HCT116 (cell line): ENCODE measurements at regions not wholly inside any gene's neighbourhood (a gene's known extent, or its start where the extent isn't known, plus 50 kb on each side); places are given as distances from the start of the nearest gene placed in this dataset.

Source experiments
- CEBPB ChIP-seq: IDR thresholded peaks from 2 replicates; pipeline ENCODE4 v1.6.1; 2012; ENCODE audit warnings: low read depth
- CTCF ChIP-seq, 3 experiments: fragments of 200-600 bp in 1 of 3; sonication (generic) in 1 of 3; IDR thresholded peaks in 2 of 3; conservative IDR thresholded peaks in 1 of 3; 2 replicates each; pipeline ENCODE4 v1.5.1; 2012 to 2017; ENCODE audit warnings: low read depth in 2 of 3, low read length in 2 of 3, antibody characterized with exemption in 1 of 3, borderline replicate concordance in 1 of 3, control low read depth in 1 of 3, mild to moderate bottlenecking in 1 of 3, mixed read lengths in 1 of 3, mixed run types in 1 of 3, moderate library complexity in 1 of 3; ENCODE audit not compliant: insufficient read depth in 1 of 3
- EZH2 ChIP-seq: fragments of 200-600 bp; sonication (generic); IDR thresholded peaks from 2 replicates; pipeline ENCODE4 v1.6.1; 2017; ENCODE audit warnings: antibody characterized with exemption, mixed run types
- EZH2phosphoT487 ChIP-seq: fragments of 200-600 bp; IDR thresholded peaks from 2 replicates; pipeline ENCODE4 v1.6.1; 2018; ENCODE audit warnings: antibody characterized with exemption, borderline replicate concordance
- MAX ChIP-seq: IDR thresholded peaks from 2 replicates; pipeline ENCODE4 v1.6.1; 2012
- POLR2A ChIP-seq: IDR thresholded peaks from 2 replicates; pipeline ENCODE4 v1.7.0; 2011; ENCODE audit warnings: borderline replicate concordance; ENCODE audit not compliant: insufficient read depth, insufficient read length; ENCODE audit errors: extremely low read depth
- RAD21 ChIP-seq: IDR thresholded peaks from 2 replicates; pipeline ENCODE4 v1.6.1; 2012; ENCODE audit warnings: low read depth, mild to moderate bottlenecking
- REST ChIP-seq: IDR thresholded peaks from 2 replicates; pipeline ENCODE4 v1.6.1; 2012; ENCODE audit warnings: low read depth
- SIN3A ChIP-seq: IDR thresholded peaks from 2 replicates; pipeline ENCODE4 v1.6.1; 2012; ENCODE audit warnings: low read depth
- SP1 ChIP-seq: IDR thresholded peaks from 2 replicates; pipeline ENCODE4 v1.6.1; 2012; ENCODE audit warnings: low read depth
- TCF7L2 ChIP-seq: IDR thresholded peaks from 2 replicates; pipeline ENCODE4 v1.7.0; 2011; ENCODE audit warnings: borderline replicate concordance, inconsistent platforms; ENCODE audit not compliant: insufficient read depth, insufficient read length; ENCODE audit errors: extremely low read depth
- YY1 ChIP-seq: IDR thresholded peaks from 2 replicates; pipeline ENCODE4 v1.6.1; 2011; ENCODE audit warnings: low read length, low read depth, moderate library complexity, mild to moderate bottlenecking; ENCODE audit not compliant: insufficient replicate concordance; ENCODE audit errors: extremely low read depth
- ZBTB33 ChIP-seq: IDR thresholded peaks from 2 replicates; pipeline ENCODE4 v1.6.1; 2011; ENCODE audit warnings: mild to moderate bottlenecking, low read length, moderate library complexity; ENCODE audit not compliant: insufficient replicate concordance; ENCODE audit errors: extremely low read depth
- ZFX ChIP-seq: fragments of 450-650 bp; IDR thresholded peaks from 2 replicates; pipeline ENCODE4 v1.6.1; 2017

GRCh38 chr2:52532956-52533355 lies 1234.6 kb upstream of the CHAC2 start:
- TF ChIP-seq CTCF (IDR thresholded peaks at IDR 0.05 in 2 of 3, conservative IDR thresholded peaks at IDR 0.05 in 1 of 3; ENCODE audit: borderline replicate concordance in 1 of 3, insufficient read depth in 1 of 3, low read depth in 2 of 3, low read length in 2 of 3) (no peak), EZH2 (no peak), MAX (no peak), RAD21 (no peak), REST (no peak), SIN3A (no peak), EZH2phosphoT487 (no peak), ZBTB33 (no peak), POLR2A (no peak), TCF7L2 (no peak), YY1 (no peak), ZFX (no peak), SP1 (no peak), CEBPB (no peak)
